NCI-H146 treated with DMSO at 0.1 percent for 48 hours (cell line): ENCODE measurements at regions not wholly inside any gene's neighbourhood (a gene's known extent, or its start where the extent isn't known, plus 50 kb on each side); places are given as distances from the start of the nearest gene placed in this dataset.

Source experiments
- DNase-seq: peaks from one replicate; lab custom pipeline; 2025; ENCODE audit not compliant: unreplicated experiment; lab: John Stamatoyannopoulos, UW

GRCh38 chr20:52746190-52746589 lies 226.0 kb upstream of the TSHZ2 start:
- DNase-seq: no peak

- DNase-seq: no peak
Measured at GRCh38 chr20:52744441-52744840, 227.7 kb upstream of the TSHZ2 start.

- DNase-seq: no peak
Measured at GRCh38 chr20:52738081-52738480, 234.1 kb upstream of the TSHZ2 start.

- DNase-seq: no peak
Measured at GRCh38 chr20:52736507-52736906, 235.7 kb upstream of the TSHZ2 start.

- DNase-seq: no peak
Measured at GRCh38 chr20:52731093-52731492, 241.1 kb upstream of the TSHZ2 start.

GRCh38 chr20:52727740-52728456 lies 244.3 kb upstream of the TSHZ2 start:
- DNase-seq: no peak

- no peak for DNase-seq
Measured at GRCh38 chr20:52724541-52724940, 247.6 kb upstream of the TSHZ2 start.

GRCh38 chr20:52722926-52723688 lies 249.1 kb upstream of the TSHZ2 start:
- DNase-seq: no peak

GRCh38 chr20:52708137-52708536 lies 264.0 kb upstream of the TSHZ2 start:
- DNase-seq: no peak

- DNase-seq: no peak
Measured at GRCh38 chr20:52704553-52704952, 267.6 kb upstream of the TSHZ2 start.

GRCh38 chr20:52688345-52688744 lies 283.8 kb upstream of the TSHZ2 start:
- DNase-seq: no peak

- no peak for DNase-seq
Measured at GRCh38 chr20:52684905-52685304, 287.3 kb upstream of the TSHZ2 start.

- DNase-seq: no peak
Measured at GRCh38 chr20:52684176-52684575, 288.0 kb upstream of the TSHZ2 start.

- no peak for DNase-seq
Measured at GRCh38 chr20:52683761-52684160, 288.4 kb upstream of the TSHZ2 start.

- no peak for DNase-seq
Measured at GRCh38 chr20:52682237-52682636, 289.9 kb upstream of the TSHZ2 start.

GRCh38 chr20:52681288-52681687 lies 290.9 kb upstream of the TSHZ2 start:
- DNase-seq: no peak

- no peak for DNase-seq
Measured at GRCh38 chr20:52677216-52677615, 294.9 kb upstream of the TSHZ2 start.

GRCh38 chr20:52676283-52676995 lies 295.7 kb upstream of the TSHZ2 start:
- DNase-seq: no peak

- DNase-seq: no peak
Measured at GRCh38 chr20:52675375-52675774, 296.8 kb upstream of the TSHZ2 start.

GRCh38 chr20:52668626-52669025 lies 303.5 kb upstream of the TSHZ2 start:
- DNase-seq: no peak

GRCh38 chr20:52667358-52667757 lies 304.8 kb upstream of the TSHZ2 start:
- no peak for DNase-seq

GRCh38 chr20:52665441-52665840 lies 306.7 kb upstream of the TSHZ2 start:
- no peak for DNase-seq
